ENCODE measurements at regions not wholly inside any gene's neighbourhood (a gene's known extent, or its start where the extent isn't known, plus 50 kb on each side); places are given as distances from the start of the nearest gene placed in this dataset.
"Not testable (repeated sequence)": the region's sequence is repeated elsewhere in the genome, so short reads cannot be mapped to it uniquely, and the experiment has no call there.

GRCh38 chr1:242954945-242955344, 300.1 kb downstream of the CEP170 start:
- not testable (repeated sequence) for TF ChIP-seq E2F4 (IDR thresholded peaks at IDR 0.05; ENCODE audit: low read depth, low read length); TCF3 (IDR thresholded peaks at IDR 0.05; ENCODE audit: borderline replicate concordance, insufficient read depth, low read depth, low read length); CREB1 (IDR thresholded peaks at IDR 0.05; ENCODE audit: low read depth)

Data from GM12878 (cell line).